ENCODE measurements at regions not wholly inside any gene's neighbourhood (a gene's known extent, or its start where the extent isn't known, plus 50 kb on each side); places are given as distances from the start of the nearest gene placed in this dataset.

GRCh38 chr11:133714471-133715375 lies 130.6 kb downstream of the SPATA19 start:
- TF ChIP-seq CTCF (IDR thresholded peaks at IDR 0.05; ENCODE audit: low read length): no peak
- TF ChIP-seq EZH2 (IDR thresholded peaks at IDR 0.05; ENCODE audit: borderline replicate concordance, low read length): no peak
